ENCODE measurements at regions not wholly inside any gene's neighbourhood (a gene's known extent, or its start where the extent isn't known, plus 50 kb on each side); places are given as distances from the start of the nearest gene placed in this dataset.

DNA sequence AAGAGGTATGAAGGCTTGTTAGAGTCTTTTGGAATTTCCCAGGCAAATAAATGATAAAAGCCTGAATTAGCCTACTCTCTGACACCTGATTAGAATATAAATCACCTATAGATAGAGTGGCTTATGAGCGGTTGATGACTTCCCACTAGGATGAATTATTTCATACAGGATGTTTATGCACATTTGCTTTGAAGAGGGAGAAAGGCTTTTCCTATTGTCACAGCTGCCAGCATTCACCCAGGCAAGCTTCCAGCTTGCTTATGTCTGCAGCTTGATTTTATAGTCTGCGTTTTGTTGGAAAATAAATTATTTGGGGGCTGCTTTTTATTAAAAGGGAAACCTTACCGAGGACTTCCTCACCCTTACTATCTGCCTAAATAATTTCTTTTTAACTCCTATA is 51.3 kb upstream of the EIF2S2 start:
- TF ChIP-seq, protein P1, sequence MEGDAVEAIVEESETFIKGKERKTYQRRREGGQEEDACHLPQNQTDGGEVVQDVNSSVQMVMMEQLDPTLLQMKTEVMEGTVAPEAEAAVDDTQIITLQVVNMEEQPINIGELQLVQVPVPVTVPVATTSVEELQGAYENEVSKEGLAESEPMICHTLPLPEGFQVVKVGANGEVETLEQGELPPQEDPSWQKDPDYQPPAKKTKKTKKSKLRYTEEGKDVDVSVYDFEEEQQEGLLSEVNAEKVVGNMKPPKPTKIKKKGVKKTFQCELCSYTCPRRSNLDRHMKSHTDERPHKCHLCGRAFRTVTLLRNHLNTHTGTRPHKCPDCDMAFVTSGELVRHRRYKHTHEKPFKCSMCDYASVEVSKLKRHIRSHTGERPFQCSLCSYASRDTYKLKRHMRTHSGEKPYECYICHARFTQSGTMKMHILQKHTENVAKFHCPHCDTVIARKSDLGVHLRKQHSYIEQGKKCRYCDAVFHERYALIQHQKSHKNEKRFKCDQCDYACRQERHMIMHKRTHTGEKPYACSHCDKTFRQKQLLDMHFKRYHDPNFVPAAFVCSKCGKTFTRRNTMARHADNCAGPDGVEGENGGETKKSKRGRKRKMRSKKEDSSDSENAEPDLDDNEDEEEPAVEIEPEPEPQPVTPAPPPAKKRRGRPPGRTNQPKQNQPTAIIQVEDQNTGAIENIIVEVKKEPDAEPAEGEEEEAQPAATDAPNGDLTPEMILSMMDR (IDR thresholded peaks at IDR 0.05; ENCODE audit: borderline replicate concordance, insufficient read depth, low read depth, low read length), result no peak
- H3K4me3 ChIP-seq (ENCODE audit: low read depth, low read length), result no peak overlapping the region

DNA sequence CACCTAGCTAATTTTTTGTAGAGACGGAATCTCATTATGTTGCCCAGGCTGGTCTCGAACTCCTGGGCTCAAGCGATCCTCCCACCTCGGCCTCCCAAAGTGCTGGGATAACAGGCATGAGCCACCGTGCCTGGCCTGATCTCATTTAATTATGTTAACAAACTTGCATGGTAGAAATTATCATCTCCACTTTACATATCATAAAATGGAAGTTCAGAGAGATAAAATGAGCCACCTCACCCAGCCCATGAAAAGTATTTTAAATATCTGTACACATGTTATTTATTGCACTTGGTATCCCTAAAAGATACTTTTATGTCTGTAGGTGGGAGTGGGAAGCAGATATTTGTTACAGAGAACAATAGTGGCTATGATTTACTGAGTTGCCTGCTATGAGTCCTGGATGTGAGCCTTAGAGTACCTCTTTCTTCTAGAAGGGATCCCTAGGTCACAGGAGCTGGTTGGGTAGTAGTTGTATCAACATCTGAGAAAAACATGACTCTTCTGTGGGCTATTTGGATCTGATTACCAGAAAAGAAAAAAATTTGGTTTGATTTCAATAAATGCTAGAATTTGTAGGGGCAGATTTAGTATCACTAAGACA is 52.4 kb upstream of the EIF2S2 start:
- H3K4me3 ChIP-seq (ENCODE audit: low read depth, low read length), result no peak overlapping the region
- TF ChIP-seq, protein P1 (IDR thresholded peaks at IDR 0.05; ENCODE audit: borderline replicate concordance, insufficient read depth, low read depth, low read length), result no peak

DNA sequence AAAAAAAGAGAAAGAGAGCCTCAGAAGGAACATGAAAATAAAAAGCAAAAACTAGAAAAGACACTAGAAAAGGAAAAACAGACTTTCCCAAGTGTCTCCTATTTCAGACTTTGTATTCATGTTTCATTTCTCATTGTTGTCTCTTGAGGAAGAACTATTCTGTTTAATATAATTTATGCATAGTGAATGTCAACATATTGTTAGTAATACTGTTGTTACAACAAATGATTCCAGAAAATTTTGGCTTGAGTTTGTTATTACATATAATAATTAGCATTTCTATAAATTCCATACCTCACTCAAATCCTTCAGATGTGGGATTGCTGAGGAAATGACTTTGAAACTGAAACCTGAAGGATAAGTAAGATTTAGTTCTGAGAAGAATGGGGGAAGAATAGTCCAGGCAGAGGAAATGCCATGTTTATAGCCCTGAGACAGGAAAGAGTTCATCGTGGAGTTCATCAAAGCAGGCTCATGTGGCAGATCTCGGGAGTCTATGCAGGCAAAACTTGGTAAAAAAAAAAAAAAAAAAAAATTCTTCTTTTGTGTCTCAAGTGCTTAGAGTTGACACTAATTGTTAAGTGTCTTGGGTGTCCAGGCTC is 53.1 kb upstream of the EIF2S2 start:
- TF ChIP-seq, protein P1 (IDR thresholded peaks at IDR 0.05; ENCODE audit: borderline replicate concordance, insufficient read depth, low read depth, low read length), result no peak
- H3K4me3 ChIP-seq (ENCODE audit: low read depth, low read length), result no peak overlapping the region

DNA sequence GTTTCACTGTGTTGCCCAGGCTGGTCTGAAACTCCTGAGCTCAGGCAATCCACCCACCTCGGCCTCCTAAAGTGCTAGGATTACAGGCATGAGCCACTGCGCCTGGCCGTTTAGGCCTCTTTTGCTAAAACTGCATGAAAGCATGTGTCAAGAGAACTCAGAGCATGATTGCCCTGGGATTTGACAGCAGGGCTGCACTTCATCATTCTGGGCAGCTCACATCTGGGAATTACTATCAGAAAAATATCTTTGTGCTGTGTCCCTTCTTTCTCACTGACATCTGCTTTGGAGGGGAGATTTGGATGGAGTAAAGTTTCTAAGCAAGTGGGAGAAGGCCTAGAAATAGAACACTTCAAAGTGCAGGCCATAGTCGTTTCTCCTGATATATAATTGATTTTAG is 59.6 kb upstream of the EIF2S2 start:
- no peak overlapping the region for H3K4me3 ChIP-seq (ENCODE audit: low read depth, low read length)
- TF ChIP-seq, protein P1 (IDR thresholded peaks at IDR 0.05; ENCODE audit: borderline replicate concordance, insufficient read depth, low read depth, low read length), result no peak

DNA sequence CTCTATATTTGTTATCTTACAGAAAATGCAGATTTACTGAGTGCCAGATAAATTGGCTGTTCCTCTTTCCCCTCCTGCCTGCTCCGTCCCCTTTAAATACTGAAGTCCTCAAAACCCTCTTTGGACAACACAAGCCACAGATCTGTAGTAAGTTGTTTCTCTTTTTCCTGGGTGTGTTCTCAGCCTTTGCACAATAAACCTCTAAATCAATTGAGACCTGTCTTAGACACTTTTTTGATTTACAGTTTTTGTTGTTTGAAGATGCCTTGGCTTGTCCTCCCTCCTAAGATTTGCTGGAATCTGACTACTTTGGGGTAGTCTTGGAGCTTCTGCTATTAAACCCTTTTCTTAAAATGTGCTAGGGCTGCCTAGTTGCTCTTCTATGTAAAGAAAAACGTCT is 60.9 kb upstream of the EIF2S2 start:
- TF ChIP-seq, protein P1 (IDR thresholded peaks at IDR 0.05; ENCODE audit: borderline replicate concordance, insufficient read depth, low read depth, low read length), result no peak
- H3K4me3 ChIP-seq (ENCODE audit: low read depth, low read length), result no peak overlapping the region

DNA sequence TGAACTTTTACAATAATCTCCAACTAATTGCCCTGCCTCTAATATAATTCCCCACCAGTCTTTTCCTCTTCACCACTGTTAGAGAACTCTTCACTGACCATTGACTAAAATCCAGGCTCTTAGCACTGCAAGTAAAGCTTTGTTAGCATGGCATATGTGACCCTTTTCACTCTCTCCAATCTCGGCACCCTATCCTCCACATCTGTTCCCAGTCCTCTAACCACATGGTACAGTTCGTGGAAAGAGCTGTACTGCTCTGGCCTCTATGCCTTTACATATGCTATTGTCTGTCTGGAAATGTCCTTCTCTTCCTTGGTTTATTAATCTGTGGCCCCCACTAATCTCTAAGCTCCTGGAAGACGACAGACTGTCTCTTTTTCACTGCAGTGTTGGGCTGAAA is 63.0 kb upstream of the EIF2S2 start:
- H3K4me3 ChIP-seq (ENCODE audit: low read depth, low read length), result no peak overlapping the region
- TF ChIP-seq, protein P1 (IDR thresholded peaks at IDR 0.05; ENCODE audit: borderline replicate concordance, insufficient read depth, low read depth, low read length), result no peak

DNA sequence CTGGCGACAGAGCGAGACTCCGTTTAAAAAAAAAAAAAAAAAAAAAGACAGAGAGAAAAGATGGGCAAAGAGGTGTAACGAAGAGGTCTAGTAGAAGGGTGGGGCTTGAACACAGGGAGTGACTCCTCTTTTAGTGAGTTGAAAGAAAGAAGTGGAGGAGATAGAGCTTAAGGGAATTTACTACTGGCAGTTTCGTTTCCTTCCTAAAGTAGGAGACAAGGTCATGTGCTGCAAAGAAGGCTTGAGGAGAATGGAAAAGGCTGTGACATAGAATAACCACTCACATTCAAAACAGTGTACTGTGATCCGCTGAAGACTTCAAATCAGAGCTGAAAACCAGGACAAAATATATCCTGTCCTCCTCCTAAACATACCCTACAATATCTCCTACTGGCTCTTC is 63.8 kb upstream of the EIF2S2 start:
- TF ChIP-seq, protein P1 (IDR thresholded peaks at IDR 0.05; ENCODE audit: borderline replicate concordance, insufficient read depth, low read depth, low read length), result no peak
- no peak overlapping the region for H3K4me3 ChIP-seq (ENCODE audit: low read depth, low read length)

All from GM12875 (cell line).